Prostate gland (tissue), 2 donors: ENCODE measurements at regions not wholly inside any gene's neighbourhood (a gene's known extent, or its start where the extent isn't known, plus 50 kb on each side); places are given as distances from the start of the nearest gene placed in this dataset.

Experiments
- POLR2A ChIP-seq: fragments of 450-650 bp; IDR thresholded peaks from one replicate; pipeline ENCODE4 v1.6.1; 2016; ENCODE audit warnings: antibody characterized with exemption, mild to moderate bottlenecking
- POLR2AphosphoS5 ChIP-seq: sonication (generic); formaldehyde crosslinking; IDR thresholded peaks from one replicate; pipeline ENCODE4 v1.6.1; 2017; ENCODE audit warnings: antibody characterized with exemption
- TF ChIP-seq, protein P1 (sequence below), 4 experiments: fragments of 200-600 bp in 2 of 4; fragments of 450-650 bp in 2 of 4; sonication (generic) in 2 of 4; IDR thresholded peaks; 1 replicate in 3 of 4; 2 replicates in 1 of 4; pipeline ENCODE4 v1.5.1; 2016 to 2019; ENCODE audit warnings: antibody characterized with exemption in 4 of 4, mild to moderate bottlenecking in 2 of 4, moderate library complexity in 2 of 4

DNA sequence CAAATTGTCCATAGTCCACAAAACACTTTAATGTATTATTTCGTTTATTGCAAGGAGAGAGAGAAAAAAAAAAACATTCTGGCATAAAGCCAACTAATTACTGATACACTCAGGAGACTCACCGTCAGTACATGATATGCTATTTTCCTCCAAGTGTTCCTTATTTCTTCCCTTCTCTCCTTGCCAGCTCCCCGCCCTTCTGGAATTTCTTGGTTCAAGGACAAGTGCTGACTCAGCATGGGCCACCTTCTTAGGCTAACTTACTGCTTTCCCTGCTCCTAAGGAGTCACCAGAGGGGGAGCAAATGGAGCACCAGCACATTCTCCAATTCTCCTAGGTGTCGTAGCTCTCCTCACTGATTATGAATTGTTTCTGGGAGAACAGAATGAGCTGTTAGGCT lies 133.8 kb upstream of the HDAC9 start:
- TF ChIP-seq POLR2A, result no peak
- TF ChIP-seq, protein P1, sequence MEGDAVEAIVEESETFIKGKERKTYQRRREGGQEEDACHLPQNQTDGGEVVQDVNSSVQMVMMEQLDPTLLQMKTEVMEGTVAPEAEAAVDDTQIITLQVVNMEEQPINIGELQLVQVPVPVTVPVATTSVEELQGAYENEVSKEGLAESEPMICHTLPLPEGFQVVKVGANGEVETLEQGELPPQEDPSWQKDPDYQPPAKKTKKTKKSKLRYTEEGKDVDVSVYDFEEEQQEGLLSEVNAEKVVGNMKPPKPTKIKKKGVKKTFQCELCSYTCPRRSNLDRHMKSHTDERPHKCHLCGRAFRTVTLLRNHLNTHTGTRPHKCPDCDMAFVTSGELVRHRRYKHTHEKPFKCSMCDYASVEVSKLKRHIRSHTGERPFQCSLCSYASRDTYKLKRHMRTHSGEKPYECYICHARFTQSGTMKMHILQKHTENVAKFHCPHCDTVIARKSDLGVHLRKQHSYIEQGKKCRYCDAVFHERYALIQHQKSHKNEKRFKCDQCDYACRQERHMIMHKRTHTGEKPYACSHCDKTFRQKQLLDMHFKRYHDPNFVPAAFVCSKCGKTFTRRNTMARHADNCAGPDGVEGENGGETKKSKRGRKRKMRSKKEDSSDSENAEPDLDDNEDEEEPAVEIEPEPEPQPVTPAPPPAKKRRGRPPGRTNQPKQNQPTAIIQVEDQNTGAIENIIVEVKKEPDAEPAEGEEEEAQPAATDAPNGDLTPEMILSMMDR (IDR thresholded peaks at IDR 0.05), result no peak
- TF ChIP-seq POLR2AphosphoS5, result no peak
